ENCODE measurements at regions not wholly inside any gene's neighbourhood (a gene's known extent, or its start where the extent isn't known, plus 50 kb on each side); places are given as distances from the start of the nearest gene placed in this dataset.

DNA sequence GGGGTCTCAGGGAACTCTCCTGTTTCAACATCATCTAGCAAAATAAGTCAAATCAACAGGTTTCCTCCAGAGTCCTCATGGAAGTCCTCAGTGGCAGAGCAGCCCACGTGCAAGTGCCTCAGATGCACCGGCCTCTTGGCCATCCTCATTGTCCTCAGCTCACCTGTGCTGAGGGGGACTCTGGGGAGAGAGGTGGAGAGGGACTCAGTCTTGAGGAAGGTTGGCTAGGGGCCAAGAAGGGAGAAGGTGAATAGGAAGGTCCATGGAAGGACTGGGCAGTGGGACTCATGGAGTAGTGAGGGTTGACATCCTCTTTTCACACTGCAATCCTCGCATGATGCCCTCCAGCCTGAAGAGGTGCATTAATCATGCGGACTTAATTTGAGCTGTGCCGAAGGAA is 77.9 kb upstream of the DUSP22 start:
- intact Hi-C loops (cut with DNase I; ENCODE audit: low total_unique reads), result no loop called here
- peak in 1 of 2 donors; percentile 79 for DNase-seq (ENCODE audit: low spot score in 2 of 2)
- no peak for TF ChIP-seq POLR2A (IDR thresholded peaks at IDR 0.05)
- TF ChIP-seq, protein P1, sequence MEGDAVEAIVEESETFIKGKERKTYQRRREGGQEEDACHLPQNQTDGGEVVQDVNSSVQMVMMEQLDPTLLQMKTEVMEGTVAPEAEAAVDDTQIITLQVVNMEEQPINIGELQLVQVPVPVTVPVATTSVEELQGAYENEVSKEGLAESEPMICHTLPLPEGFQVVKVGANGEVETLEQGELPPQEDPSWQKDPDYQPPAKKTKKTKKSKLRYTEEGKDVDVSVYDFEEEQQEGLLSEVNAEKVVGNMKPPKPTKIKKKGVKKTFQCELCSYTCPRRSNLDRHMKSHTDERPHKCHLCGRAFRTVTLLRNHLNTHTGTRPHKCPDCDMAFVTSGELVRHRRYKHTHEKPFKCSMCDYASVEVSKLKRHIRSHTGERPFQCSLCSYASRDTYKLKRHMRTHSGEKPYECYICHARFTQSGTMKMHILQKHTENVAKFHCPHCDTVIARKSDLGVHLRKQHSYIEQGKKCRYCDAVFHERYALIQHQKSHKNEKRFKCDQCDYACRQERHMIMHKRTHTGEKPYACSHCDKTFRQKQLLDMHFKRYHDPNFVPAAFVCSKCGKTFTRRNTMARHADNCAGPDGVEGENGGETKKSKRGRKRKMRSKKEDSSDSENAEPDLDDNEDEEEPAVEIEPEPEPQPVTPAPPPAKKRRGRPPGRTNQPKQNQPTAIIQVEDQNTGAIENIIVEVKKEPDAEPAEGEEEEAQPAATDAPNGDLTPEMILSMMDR (IDR thresholded peaks at IDR 0.05), result no peak
- no peak overlapping the region for H3K4me3 ChIP-seq (ENCODE audit: low read depth, poor library complexity, severe bottlenecking)
- WGBS, 2 donors, result 91 to 100% methylated on average over 5 of the region's 5 CpGs

DNA sequence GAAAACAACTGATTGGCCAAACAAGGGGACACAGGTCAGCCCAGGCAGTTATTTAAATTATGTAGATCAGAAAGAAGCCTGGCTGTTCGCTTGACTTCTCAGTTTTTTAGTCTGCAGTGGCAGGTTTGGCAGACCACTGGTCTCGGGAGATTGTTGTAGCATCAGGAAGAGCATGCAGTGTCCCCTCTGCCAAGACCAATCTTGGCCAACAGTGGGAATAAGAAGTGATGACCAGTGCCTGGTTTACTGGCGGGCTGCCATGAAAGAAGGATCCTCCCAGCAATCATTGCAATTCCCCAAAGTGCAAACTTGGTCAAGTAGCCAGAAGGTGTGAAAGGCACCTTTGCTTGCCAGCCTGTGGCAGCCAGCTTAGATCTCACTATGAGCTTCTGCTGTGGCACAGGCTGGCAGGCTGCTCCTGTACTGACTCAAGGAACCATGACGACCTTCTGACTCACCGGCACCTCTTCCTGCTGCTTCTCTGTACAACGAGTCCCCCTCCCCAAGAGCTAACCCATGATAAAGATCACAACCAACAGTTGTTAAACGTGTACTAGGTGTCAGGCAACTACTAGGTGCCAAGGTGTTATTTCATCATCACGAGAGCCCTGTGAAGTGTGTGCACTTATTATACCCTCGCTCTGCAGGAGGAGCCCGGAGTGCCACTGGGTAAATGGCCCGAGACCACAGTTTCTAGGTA is 76.8 kb upstream of the DUSP22 start:
- 51 to 61% methylated on average over 11 of the region's 11 CpGs for WGBS, 2 donors
- H3K4me3 ChIP-seq (ENCODE audit: low read depth, poor library complexity, severe bottlenecking), result no peak overlapping the region
- DNase-seq (ENCODE audit: low spot score in 2 of 2), result peak; percentile 38 to 84
- intact Hi-C loops (cut with DNase I; ENCODE audit: low total_unique reads), result no loop called here
- TF ChIP-seq, protein P1 (IDR thresholded peaks at IDR 0.05), result no peak
- TF ChIP-seq POLR2A (IDR thresholded peaks at IDR 0.05), result no peak

DNA sequence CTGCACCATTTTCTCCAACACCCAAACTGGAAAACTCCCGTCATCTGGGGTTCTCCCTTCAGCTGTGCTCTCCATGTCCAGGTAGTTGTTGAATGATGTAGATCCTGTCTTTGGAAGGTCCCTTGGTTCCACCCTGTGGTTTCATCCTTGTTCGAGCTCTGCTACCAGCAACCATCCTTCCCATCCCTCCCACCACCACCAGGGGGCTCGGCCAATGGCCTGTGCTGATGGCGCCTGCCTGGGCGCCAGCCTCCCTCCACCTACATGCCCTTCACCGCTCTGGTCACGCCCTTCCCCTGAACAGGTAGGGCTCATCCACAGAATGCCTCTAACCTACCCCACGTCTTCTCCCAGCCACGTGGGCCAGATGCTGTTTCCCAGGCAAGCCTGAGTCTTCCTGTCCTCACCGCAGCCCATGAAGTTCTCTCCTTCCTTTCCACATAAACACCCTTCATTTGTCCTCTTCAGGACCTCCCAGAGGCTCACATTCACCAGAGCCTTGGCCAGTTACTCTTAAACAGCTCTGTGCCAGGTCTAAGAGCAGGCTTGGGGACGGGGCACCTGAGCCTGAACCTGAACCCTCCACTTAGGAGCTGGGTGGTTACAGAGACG is 75.1 kb upstream of the DUSP22 start:
- intact Hi-C loops (cut with DNase I; ENCODE audit: low total_unique reads), result no loop called here
- WGBS, 2 donors, result 79 to 83% methylated on average over 12 of the region's 12 CpGs
- DNase-seq (ENCODE audit: low spot score in 2 of 2), result peak in 1 of 2 donors; percentile 84
- TF ChIP-seq, protein P1 (IDR thresholded peaks at IDR 0.05), result no peak
- no peak for TF ChIP-seq POLR2A (IDR thresholded peaks at IDR 0.05)
- no peak overlapping the region for H3K4me3 ChIP-seq (ENCODE audit: low read depth, poor library complexity, severe bottlenecking)

DNA sequence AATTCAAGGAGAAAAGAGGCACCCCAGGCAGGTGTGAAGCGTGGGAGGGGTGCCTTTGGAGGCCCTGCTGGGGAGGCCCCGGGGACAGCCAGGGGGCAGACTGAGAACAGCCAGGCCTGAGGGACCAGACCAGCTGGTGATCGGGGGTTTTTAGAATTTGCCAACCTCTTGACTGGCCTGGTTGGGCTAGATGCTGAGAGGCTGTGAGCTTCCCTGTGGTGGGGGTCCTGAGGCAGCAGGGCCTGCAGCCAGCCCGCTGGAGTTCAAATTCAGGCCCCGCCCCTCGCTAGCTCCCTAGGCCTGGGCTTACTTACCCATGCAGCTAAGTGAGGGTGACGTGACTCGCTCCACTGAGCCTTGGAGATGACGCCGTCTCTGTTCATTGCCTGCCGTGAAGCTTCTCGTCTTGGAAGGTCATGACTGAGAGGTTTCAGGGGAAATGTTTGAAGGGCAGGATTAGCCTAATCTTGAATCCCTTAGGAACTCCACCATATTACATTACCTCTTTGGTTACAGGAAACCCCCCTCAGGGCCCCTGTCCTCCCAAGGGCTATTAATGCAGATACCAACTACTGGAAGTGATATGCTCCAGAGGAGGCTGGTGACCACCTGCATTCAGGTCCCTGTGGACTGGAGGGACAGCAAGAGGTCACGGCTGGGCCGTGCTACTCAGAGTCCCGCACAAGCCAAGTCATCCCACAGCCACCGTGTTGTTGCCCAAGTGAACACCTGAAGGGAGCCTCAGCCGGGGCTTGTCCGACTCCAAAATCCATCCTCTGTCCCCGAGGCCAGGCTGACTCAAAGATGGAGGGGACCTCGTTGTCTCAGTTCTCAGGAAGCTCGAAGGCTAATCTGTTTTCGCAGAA is 73.9 kb upstream of the DUSP22 start:
- peak in 1 of 2 donors; percentile 78 for DNase-seq (ENCODE audit: low spot score in 2 of 2)
- TF ChIP-seq POLR2A (IDR thresholded peaks at IDR 0.05), result no peak
- TF ChIP-seq, protein P1 (IDR thresholded peaks at IDR 0.05), result no peak
- intact Hi-C loops (cut with DNase I; ENCODE audit: low total_unique reads), result no loop called here
- H3K4me3 ChIP-seq (ENCODE audit: low read depth, poor library complexity, severe bottlenecking), result no peak overlapping the region
- 88 to 89% methylated on average over 20 to 22 of the region's 22 CpGs for WGBS, 2 donors

DNA sequence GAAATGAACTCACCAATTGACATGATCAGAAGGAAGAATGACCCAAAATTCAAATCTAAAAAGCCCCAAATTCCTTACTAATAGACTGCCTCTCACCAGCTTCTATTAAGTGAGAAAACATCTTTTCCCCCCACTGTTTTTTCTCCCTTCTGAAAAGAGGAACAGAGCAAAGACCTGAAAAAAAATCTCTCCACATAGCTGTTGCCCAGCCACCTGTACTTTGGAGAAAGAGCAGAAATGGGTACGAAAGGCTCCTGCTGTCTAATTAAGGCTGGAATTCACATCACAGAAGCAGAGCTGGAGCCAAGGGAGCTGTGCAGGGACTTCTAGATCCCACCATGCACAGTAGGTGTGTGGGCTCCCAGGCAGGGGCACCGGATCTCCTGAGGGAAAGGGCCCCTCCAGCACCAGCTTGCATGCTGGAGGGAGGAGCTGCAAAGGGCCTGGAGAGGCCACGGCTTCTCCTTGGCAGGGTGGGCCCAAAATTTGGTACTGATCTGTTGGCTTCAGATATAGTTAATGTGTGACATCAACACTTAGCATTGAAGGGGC is 73.2 kb upstream of the DUSP22 start:
- 79 to 80% methylated on average over 2 of the region's 3 CpGs for WGBS, 2 donors
- TF ChIP-seq, protein P1 (IDR thresholded peaks at IDR 0.05), result no peak
- TF ChIP-seq POLR2A (IDR thresholded peaks at IDR 0.05), result no peak
- H3K4me3 ChIP-seq (ENCODE audit: low read depth, poor library complexity, severe bottlenecking), result no peak overlapping the region
- intact Hi-C loops (cut with DNase I; ENCODE audit: low total_unique reads), result no loop called here
- DNase-seq (ENCODE audit: low spot score in 2 of 2), result peak in 1 of 2 donors; percentile 68

Measured in lower leg skin (tissue), 4 donors.